HK-2 (cell line): ENCODE measurements at regions not wholly inside any gene's neighbourhood (a gene's known extent, or its start where the extent isn't known, plus 50 kb on each side); places are given as distances from the start of the nearest gene placed in this dataset.

Source experiments
- DNase-seq: peaks from one replicate; pipeline ENCODE4 v3.0.0-alpha.2; 2018; ENCODE audit not compliant: unreplicated experiment

GRCh38 chr13:26837102-26837501, 76.5 kb upstream of the GPR12 start:
- no peak for DNase-seq

GRCh38 chr13:26836626-26837025, 76.0 kb upstream of the GPR12 start:
- no peak for DNase-seq

GRCh38 chr13:26834646-26835045, 74.1 kb upstream of the GPR12 start:
- no peak for DNase-seq

GRCh38 chr13:26831336-26831908, 70.8 kb upstream of the GPR12 start:
- DNase-seq = no peak

- no peak for DNase-seq
These were observed 69.1 kb upstream of the GPR12 start for GRCh38 chr13:26829716-26830115.

GRCh38 chr13:26824581-26824980, 64.0 kb upstream of the GPR12 start:
- DNase-seq = no peak

- DNase-seq = no peak
These were observed 61.6 kb upstream of the GPR12 start for GRCh38 chr13:26822146-26822545.

- DNase-seq = no peak
These were observed 61.1 kb upstream of the GPR12 start for GRCh38 chr13:26821672-26822071.

GRCh38 chr13:26820871-26821270, 60.3 kb upstream of the GPR12 start:
- no peak for DNase-seq

- DNase-seq = no peak
These were observed 58.5 kb upstream of the GPR12 start for GRCh38 chr13:26819046-26819445.

- no peak for DNase-seq
These were observed 56.3 kb upstream of the GPR12 start for GRCh38 chr13:26816881-26817280.

- DNase-seq = no peak
These were observed 53.4 kb upstream of the GPR12 start for GRCh38 chr13:26813980-26814348.

GRCh38 chr13:26813321-26813979, 52.9 kb upstream of the GPR12 start:
- DNase-seq = no peak

GRCh38 chr13:26811581-26811980, 51.0 kb upstream of the GPR12 start:
- no peak for DNase-seq
